HCEC 1CT (cell line): ENCODE measurements at regions not wholly inside any gene's neighbourhood (a gene's known extent, or its start where the extent isn't known, plus 50 kb on each side); places are given as distances from the start of the nearest gene placed in this dataset.

Experiments
- DNase-seq: peaks from one replicate; pipeline ENCODE4 v3.0.0-alpha.2; 2017

DNA sequence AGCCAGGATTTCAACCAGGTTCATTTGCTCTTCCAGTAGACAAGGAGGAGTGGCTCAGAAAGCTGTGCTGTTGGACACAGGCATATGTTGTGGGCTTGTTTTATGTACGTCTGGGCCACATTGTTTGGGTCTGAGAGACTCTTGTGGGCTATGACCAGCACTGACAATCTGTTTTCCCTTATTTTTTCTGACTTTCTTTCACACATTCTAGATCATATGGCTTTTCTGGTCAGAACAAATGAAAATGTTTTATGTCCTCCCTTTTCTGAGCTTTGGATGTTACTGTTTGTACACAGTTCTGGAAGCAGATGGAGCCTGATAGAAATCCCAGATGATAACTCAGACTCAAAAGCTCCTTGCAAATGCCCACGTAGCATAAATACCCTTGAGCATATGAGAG, 85.8 kb upstream of the RGMA start:
- DNase-seq: no peak

DNA sequence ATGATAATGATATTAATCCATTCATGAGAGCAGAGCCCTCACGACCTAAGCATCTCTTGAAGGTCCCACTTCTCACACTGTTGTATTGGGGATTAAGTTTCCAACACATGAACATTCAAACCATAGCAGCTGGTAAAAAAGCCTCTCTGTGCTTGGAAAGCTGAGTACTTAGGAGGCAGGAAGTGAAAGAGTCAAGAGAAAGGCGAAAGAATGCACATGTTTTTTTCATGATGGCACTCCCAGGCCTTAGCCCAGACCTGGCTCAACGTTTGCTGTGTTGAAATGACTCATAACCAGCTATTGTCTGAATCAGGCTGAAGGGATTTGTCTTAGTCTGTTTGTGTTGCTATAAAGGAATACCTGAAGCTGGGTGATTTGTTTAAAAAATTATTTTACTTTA, 84.4 kb upstream of the RGMA start:
- DNase-seq: no peak

DNA sequence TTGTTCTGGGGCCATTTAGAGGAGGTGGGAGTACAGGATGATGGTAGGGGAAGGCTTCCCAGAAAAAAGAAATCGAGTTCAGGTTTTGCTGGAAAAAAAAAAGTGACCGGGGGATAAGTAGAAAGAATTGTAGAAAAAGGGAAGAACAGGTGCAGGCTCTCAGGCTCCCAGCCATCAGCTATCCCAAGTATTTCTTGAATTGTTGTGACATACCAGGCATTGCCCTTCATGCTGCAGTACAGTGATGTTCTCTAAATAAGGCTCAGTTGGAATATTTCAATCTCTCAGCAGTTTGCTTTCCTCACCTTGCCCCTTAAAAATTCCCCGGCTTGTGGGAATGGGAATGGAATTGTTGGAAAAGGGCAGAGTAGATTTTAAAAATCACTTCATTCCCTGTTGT, 82.5 kb upstream of the RGMA start:
- DNase-seq: no peak

DNA sequence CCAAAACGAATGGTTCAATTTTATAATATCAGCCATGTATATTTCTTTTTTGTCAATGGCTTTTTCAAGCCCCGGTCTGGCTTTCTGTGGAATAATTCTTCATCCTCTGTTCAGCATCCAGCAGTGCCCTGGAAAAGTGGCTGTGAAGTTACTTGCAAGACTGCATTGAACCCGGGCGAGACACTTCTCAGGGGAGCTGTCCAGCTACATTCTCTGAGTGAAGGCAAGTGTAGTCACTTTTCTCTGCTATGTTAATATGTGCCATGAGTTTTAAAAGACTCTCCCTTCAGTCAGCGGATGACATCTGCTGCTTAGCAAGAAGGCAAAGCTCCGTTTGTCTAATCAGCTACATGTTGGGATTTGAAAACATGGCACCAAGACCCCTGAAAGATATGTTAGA, 81.3 kb upstream of the RGMA start:
- DNase-seq: no peak

DNA sequence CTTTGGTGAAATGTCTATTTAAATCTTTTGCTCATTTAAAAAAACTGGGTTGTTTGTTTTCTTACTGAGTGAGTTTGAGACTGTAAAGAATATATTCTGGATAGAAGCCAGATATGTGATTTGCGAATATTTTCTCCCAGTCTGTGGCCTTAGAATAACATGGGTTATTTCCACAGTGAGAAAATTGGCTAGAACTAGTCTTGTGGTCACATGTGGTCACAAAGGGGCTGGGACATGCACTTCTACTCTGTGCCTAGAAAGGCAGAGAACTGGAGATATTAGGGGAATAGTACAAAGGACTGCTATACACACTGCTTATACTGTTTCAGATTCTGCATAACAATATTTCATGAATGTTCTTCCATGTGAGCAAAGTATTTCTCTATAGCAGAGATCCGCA, 79.9 kb upstream of the RGMA start:
- no peak for DNase-seq

DNA sequence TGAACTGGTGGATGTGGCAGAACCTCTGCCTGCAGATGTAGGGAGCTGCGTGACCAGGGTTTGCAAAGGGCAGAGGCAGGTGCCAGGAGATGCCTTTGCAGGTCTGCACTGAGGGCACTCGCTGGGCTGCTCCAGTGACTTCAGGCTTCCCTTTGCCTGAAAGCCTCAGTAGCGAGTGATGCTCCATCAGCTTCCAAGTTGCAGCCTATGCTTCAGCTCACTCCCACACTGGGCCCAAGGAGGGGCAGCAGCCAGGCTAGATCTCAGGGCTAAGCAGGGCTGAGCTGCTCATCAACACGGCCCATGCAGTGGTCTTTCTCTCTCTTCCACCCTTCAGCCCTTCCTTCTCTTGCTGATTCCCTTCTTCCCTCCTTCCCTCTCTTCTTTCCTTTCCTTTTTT, 78.3 kb upstream of the RGMA start:
- DNase-seq: no peak

DNA sequence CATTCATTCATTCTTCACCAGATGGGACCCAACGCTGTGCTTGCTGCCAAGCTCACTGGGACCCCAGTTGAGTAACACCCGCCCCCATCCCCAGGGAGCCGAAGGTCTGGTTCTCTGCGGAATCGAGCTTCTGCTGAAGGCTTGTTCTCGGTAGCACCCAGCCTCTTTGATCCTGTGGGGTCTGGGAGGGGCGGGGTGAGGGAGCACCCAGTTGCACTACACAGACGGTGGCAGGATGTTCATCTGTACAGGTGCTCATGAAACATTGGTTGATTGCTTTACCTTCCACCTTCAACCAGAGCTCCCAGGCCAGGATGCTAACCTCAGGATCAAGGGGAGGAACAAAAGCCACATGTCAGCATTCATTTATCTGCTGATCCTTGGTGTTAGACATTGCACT, 77.7 kb upstream of the RGMA start:
- no peak for DNase-seq

DNA sequence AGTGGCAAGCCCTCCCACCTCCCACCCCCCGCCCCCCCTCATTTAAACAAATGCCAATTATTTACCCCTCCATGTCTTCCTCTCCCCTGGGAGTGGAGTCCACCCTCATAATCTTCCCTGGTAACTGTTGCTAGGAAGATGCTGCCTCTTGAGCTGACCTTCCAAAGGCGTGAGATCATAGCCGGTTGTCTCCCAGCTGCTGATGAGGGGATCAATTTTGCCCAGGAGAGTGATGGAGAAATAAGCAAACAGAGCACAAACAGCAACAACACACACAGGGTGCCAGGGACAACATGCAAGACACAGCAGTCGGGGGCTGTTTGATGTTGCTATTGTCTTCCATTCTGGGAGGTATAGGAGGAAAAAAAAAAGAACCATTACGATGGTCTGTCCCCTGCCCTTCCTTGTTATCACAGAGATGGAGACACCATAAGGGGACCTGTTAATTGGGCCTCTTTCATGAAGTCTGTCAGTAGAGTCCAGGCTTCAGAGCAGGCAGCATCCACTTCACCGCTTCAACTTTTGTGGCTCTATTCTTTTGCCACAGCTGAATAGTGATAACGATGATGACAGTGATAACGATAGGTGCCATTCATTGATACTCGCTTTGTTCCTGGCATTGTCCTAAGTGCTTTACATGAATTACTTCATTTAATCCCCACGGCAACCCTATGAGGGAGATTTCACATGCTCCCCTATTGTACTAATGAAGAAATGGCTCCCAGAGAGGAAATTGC, 76.9 kb upstream of the RGMA start:
- DNase-seq: no peak

DNA sequence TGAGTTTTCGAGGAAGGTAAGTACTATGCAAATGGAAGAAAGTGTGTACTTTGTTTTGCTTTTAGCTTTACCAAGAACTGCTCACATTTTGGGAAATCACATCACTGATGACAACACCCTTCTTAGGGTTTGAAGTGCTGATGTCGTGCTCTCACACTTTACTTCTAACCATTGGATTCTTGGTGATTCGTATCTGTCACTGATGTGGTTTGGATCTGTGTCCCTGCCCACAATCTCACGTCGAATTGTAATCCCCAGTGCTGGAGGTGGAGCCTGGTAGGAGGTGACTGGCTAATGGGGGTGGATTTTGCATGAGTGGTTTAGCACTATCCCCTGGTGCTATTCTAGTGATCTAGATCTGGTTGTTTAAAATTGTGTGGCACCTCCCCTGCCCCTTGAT, 75.4 kb upstream of the RGMA start:
- no peak for DNase-seq

DNA sequence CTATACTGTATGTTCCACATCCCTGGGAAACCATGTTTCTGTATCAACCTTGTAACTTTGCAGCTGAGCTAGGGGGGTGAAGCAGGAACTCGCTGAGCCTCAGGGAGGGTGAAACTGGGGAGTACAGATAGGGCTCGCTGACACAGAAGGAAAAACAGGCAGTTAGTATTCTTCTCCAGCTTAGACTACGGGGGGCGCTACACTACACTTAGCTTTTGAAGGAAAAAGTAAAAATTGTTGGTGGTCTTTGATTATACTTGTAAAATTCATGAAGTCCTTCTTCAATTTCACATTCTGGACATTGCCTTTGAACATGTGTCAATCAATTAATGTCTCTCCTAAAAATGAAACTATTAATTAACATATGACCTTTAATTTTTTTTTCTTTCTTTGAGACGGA, 73.5 kb upstream of the RGMA start:
- DNase-seq: no peak

DNA sequence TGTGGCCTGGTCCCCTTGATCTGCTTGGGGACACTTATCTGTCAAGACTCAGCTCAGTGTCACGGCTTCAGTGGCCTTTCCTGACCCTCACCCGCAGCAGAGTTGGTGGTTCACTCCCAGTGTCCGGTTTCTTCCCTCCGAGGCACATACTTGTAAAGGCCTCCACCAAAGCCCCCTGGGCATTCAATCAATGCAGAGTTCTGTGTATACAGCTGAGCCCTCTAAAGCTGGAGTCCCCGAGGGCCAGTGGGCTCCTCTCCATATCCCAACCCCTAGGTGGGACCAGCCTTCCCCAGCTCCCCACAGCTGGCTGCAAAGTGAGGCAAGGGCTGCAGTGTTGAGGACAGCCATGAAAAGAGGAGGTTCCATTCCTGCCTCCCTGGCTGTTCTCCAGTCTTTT, 70.9 kb upstream of the RGMA start:
- DNase-seq: no peak

DNA sequence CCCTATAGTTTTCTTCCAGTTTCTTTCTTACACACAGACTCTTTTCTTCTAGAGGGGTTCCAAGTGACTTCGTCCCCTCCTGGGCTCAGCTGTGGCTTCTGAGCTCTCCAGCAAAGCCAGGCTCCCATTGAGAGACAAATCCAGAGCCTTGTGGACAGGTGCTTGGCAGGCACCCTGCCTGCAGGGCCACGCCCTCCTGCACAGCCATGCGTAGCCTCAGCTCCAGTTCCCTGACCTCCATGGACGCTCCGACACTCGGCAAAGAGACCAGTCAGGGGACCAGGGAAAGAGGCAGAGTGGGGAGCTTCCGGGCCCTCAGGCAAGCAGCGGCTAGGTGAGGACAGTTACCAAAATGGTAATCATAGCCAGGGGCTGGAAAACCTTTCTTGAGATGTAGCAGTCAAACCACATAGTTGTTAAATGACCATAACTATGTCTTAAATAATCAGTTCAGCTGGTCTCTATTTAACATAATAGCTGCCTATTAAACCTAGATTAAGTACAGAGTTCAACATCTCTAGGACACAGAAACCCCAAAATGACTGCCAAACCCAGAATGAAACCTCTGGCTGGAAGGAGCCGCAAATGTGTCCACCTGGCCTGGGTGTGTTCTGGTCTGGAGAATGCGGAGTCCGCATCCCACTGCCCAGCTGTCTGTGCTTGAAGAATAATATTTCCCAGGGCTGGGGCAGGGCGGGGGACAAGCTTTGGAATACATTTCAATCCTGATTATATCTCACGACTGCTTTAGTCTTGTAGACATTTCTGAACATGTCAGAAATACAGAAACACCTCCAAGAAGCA, 69.3 kb upstream of the RGMA start:
- no peak for DNase-seq

DNA sequence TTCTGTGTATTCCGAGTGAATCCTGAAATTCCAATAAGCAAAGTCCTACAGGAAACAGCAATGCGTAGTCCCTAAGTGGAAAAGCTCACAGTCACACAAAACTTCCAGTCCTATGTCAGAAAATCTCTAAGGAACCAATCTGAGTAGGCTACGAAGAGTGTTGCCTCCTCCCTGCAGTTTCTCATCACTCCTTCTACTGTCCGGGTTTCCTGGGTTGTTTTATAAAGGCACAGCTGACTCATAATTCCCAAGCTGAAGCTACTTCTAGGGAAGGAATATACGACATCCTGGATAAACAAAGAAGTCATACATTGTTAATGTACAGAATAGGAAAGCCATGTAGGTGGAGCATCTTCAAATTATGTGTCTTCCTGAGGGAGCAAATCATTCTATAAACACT, 65.7 kb upstream of the RGMA start:
- DNase-seq: no peak

DNA sequence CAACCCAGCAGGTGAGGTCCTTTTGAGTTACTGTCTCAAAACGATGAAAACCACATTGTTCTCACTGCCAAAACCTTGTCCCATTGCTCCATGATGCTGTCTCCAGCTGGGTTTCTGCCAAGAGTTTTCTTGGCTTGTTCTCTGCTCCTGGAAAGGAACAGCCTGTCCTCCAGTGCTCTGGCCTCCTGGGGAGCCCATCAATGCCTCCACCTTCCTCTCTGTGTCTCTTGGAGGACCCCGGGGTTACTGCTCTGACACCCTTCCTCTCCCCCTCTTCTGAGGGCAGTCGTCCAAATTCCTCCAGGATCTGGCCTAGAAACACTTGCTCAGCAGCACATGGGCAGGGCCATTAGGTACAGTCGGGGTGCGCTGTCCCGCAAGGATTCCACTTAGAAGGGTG, 63.9 kb upstream of the RGMA start:
- DNase-seq: no peak

DNA sequence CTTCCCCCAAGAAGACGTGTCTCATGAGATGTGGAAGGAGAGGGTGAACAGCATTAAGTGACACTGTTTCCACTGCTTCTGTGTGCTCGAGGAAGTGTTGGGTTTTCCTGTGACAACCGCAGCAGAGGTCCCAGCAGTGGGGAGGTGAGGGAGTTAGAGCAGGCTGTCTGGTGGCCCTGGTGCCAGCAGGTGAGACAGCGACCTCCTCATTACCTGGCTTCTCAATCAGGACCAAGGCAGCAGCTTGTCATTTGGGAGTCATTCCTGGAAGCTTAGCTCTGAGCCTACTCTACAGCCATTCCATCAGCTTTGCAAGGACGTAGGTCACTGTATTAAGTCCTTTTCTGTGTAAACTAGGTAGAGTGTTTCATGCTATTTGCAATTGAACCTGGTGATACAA, 63.3 kb upstream of the RGMA start:
- DNase-seq: no peak

DNA sequence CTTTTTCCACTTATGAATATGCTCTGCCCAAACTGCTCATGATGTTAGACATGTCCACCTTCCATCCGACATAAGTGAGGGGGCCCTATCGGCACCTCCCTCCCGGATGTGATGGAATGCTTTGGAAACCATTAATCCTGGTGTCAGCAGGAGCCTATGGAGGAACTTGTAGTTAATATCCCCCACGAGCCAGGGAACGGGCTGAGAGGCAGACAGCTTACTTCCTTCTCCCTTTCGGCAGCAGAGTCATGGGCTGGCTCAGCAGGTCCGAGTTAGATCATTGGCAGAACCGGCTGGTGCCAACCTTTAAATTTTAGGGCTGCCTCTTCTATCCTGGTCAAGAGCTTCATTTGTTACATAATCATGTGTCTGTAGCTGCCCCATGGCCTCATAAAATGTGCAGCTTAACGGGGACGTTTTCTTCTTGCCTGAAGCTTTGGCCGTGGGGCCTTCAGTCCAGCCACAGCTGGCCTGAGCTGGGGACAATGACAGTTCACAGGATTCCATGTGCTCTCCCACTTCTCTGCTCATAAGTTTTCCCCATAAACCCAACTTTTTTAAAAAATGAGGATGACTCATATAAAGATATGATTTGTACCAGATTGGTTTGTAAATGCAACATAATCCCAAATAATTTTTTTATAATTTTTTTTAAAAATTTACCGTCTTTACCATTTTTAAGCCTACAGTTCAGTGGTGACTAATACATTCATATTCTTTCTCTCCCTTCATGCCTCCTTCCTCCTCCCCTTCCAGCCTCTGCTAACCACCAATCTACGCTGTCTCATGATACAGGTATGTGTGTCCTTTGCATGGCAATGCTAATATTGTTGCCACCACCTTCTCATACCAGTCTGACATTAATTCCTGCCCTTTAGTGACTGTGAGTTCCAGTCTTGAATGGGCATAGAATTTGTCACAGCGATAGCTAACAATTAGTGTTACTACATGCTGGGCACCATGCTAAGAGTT, 62.2 kb upstream of the RGMA start:
- DNase-seq: no peak

DNA sequence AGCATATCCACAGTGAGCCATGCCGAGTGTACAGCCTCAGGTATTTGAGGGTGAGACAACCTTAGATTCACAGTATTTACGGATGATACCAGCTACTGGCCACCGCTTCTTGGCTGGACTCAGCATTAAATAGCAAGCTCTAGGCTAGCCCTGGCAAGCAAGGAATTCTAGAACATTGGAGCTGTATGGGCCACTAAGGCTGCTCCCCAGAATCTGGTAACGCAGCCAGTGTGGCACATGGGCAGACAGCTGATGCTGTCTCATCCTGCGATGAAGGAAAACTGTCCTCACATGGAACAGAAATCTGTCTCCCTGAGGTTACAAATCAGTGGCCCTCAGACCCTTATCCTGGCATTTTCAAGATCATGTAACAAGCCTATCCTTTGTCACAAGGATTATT, 57.6 kb upstream of the RGMA start:
- DNase-seq: no peak

DNA sequence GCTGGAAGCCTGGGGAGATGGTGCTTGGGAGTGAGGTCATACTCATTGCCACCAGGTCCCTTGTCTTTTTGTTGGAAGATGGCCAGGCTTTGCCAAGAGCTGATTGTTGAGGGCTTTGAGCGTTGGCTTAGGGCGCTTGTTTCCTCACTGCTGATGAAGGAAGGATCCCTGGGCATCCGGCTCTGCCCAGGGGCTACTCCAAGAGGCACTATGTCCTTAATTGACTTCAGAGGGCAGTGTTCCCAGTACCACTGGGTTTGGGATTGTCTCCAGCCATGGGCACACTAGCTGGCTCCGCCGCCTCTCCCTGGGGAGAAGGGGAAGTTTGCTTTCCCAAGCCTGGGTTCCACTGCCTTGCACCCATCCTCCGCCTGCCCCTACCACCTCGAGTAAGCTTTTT, 57.2 kb upstream of the RGMA start:
- no peak for DNase-seq

DNA sequence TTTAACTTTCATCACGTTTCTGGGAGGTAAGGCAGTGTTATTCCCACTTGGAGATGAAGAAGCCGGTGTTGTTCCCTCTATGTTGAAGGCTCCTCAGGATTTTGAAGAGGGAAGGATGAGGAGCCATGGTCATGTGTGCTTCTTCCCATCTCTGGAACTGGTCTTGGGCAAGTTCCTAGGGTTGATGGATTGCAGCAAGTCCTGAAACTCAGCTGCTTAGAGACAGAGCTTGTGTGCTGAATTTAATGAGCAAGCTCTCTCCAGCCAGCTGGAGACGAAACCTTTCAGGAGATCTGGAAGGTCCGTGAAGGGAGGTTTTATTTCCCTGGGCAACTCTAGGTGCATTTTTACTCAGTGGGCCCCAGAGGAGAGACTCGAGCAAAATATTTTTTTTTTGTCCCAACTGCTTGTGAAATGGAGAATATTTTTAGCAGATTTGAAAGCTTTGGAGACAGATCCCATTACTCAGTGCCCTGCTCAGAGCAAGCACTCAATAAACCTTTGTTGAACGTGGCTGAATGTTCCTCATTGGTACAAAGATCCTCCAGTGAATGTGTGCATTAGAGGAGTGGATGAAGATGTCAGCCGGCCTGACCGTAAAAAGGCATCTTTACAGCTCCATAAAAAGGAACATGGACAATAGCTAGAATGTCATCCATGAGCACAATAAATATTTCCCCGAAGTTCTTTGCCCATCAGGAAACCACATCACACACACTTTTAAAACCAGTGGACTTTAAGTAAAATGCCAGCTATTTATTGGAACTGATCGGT, 55.6 kb upstream of the RGMA start:
- no peak for DNase-seq

DNA sequence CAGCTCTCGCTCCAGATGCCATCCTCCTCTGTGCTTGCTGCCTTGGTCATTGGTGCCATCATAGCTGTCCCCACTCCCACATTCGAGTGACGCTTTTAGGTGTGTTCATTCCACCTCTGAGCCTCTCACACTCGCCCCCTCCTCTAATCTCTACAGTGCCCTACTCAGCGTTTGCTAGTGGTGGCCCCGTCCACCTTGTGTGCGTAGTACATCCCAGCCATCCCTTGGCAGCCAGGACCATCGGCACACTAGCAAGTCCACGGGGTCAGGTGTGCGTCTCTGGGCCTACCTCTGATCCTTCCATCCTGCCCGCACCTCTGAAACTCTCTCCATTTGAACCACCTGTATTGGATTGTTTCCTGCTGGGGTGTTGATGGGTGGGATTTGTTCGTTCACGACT, 54.2 kb upstream of the RGMA start:
- no peak for DNase-seq

DNA sequence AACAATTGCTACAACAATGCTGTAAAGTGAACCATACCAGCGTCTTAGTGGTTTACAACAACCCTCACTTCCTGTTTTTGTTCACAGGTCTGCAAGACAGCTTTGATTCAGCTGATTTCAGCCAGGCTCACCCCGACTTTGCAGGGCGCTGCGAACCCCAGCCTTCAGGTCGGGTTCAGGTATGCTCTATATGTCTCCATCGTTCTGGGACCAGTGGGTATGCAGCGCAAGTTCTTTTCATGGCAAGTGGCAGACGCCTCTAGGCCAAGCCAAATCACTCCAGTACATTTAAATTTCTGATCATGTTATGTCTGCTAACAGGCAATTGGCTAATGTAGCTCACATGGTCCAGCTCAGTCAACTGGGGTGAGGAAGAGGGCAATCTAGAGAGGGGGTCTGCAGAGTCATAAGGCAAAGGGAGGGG, 52.4 kb upstream of the RGMA start:
- DNase-seq: no peak

DNA sequence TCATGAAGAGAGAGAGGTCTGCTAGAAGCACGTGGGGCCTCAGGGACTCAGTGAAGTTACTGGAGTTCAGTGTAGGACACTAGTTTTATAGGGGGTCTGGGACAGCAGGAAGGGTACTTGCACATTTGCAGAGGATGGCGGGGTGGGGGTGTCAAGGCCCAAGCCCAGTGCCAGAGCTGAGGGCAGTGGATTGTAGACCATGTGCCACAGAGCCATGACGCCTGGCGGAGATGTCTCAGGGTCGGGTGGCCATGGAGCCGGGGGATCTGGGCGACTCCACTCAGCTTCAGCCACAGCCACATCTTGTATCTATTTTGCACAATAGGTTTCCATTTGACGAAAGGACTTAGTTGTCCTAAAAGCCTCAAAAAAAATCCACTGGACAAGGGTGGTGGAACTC, 50.4 kb upstream of the RGMA start:
- no peak for DNase-seq
